Liver (tissue), 3 donors: ENCODE measurements at regions not wholly inside any gene's neighbourhood (a gene's known extent, or its start where the extent isn't known, plus 50 kb on each side); places are given as distances from the start of the nearest gene placed in this dataset.

Source experiments
- CTCF ChIP-seq: fragments of 150-350 bp; IDR thresholded peaks from 2 replicates; pipeline ENCODE4 v1.5.1; 2017; ENCODE audit warnings: improper control_type of control experiment, low read depth, low read length; ENCODE audit not compliant: missing input control
- FOXA1 ChIP-seq: IDR thresholded peaks from 2 replicates; pipeline ENCODE4 v1.6.1; 2016; ENCODE audit warnings: antibody characterized with exemption
- GABPA ChIP-seq, 2 donors: IDR thresholded peaks in 1 of 2; conservative IDR thresholded peaks in 1 of 2; 2 replicates each; pipeline ENCODE4 v1.6.1; 2016; ENCODE audit warnings: antibody characterized with exemption in 2 of 2, mild to moderate bottlenecking in 1 of 2, moderate library complexity in 1 of 2
- NR2F2 ChIP-seq: IDR thresholded peaks from 2 replicates; pipeline ENCODE4 v1.6.1; 2016; ENCODE audit warnings: antibody characterized with exemption
- RAD21 ChIP-seq, 2 donors: IDR thresholded peaks; 2 replicates each; pipeline ENCODE4 v1.6.1; 2016; ENCODE audit warnings: antibody characterized with exemption in 2 of 2, mild to moderate bottlenecking in 2 of 2
- SP1 ChIP-seq: IDR thresholded peaks from 2 replicates; pipeline ENCODE4 v1.6.1; 2018; ENCODE audit warnings: antibody characterized with exemption, mild to moderate bottlenecking
- TAF1 ChIP-seq: conservative IDR thresholded peaks from 2 replicates; pipeline ENCODE4 v1.6.1; 2016; ENCODE audit warnings: antibody characterized with exemption, mild to moderate bottlenecking
- YY1 ChIP-seq: IDR thresholded peaks from 2 replicates; pipeline ENCODE4 v1.6.1; 2016; ENCODE audit warnings: antibody characterized with exemption, mild to moderate bottlenecking
- TF ChIP-seq, protein P1 (sequence below): IDR thresholded peaks from 2 replicates; pipeline ENCODE4 v1.6.1; 2016; ENCODE audit warnings: antibody characterized with exemption
- TF ChIP-seq, protein P2 (sequence below): IDR thresholded peaks from 2 replicates; pipeline ENCODE4 v1.6.1; 2016; ENCODE audit warnings: antibody characterized with exemption
- TF ChIP-seq, protein P3 (sequence below): IDR thresholded peaks from 2 replicates; pipeline ENCODE4 v1.6.1; 2016; ENCODE audit warnings: antibody characterized with exemption, mild to moderate bottlenecking
- donor health status: healthy.
- donor health status: healthy.

- no peak for TF ChIP-seq TAF1
- TF ChIP-seq CTCF = no peak
- TF ChIP-seq, protein P1, sequence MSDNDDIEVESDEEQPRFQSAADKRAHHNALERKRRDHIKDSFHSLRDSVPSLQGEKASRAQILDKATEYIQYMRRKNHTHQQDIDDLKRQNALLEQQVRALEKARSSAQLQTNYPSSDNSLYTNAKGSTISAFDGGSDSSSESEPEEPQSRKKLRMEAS = no peak
- TF ChIP-seq, protein P2, sequence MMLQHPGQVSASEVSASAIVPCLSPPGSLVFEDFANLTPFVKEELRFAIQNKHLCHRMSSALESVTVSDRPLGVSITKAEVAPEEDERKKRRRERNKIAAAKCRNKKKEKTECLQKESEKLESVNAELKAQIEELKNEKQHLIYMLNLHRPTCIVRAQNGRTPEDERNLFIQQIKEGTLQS = no peak
- TF ChIP-seq GABPA (IDR thresholded peaks at IDR 0.05 in 1 of 2, conservative IDR thresholded peaks at IDR 0.05 in 1 of 2) = no peak
- TF ChIP-seq RAD21 (IDR thresholded peaks at IDR 0.05) = no peak
- no peak for TF ChIP-seq NR2F2
- TF ChIP-seq, protein P3, sequence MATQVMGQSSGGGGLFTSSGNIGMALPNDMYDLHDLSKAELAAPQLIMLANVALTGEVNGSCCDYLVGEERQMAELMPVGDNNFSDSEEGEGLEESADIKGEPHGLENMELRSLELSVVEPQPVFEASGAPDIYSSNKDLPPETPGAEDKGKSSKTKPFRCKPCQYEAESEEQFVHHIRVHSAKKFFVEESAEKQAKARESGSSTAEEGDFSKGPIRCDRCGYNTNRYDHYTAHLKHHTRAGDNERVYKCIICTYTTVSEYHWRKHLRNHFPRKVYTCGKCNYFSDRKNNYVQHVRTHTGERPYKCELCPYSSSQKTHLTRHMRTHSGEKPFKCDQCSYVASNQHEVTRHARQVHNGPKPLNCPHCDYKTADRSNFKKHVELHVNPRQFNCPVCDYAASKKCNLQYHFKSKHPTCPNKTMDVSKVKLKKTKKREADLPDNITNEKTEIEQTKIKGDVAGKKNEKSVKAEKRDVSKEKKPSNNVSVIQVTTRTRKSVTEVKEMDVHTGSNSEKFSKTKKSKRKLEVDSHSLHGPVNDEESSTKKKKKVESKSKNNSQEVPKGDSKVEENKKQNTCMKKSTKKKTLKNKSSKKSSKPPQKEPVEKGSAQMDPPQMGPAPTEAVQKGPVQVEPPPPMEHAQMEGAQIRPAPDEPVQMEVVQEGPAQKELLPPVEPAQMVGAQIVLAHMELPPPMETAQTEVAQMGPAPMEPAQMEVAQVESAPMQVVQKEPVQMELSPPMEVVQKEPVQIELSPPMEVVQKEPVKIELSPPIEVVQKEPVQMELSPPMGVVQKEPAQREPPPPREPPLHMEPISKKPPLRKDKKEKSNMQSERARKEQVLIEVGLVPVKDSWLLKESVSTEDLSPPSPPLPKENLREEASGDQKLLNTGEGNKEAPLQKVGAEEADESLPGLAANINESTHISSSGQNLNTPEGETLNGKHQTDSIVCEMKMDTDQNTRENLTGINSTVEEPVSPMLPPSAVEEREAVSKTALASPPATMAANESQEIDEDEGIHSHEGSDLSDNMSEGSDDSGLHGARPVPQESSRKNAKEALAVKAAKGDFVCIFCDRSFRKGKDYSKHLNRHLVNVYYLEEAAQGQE = no peak
- TF ChIP-seq SP1 = peak; percentile 10
- TF ChIP-seq YY1 = peak; percentile 12
- TF ChIP-seq FOXA1 = no peak
These were observed 271.8 kb downstream of the SMARCA2 start for GRCh38 chr9:2286825-2287455.
